ENCODE measurements at regions not wholly inside any gene's neighbourhood (a gene's known extent, or its start where the extent isn't known, plus 50 kb on each side); places are given as distances from the start of the nearest gene placed in this dataset.

- DNase-seq (ENCODE audit: low spot score) = no peak
- H3K4me3 ChIP-seq = no peak overlapping the region
- H3K27ac ChIP-seq = no peak overlapping the region
- TF ChIP-seq CTCF (IDR thresholded peaks at IDR 0.05) = no peak
Observed at GRCh38 chr11:25855916-25856315, 476.0 kb upstream of the ANO3 start.

DNA sequence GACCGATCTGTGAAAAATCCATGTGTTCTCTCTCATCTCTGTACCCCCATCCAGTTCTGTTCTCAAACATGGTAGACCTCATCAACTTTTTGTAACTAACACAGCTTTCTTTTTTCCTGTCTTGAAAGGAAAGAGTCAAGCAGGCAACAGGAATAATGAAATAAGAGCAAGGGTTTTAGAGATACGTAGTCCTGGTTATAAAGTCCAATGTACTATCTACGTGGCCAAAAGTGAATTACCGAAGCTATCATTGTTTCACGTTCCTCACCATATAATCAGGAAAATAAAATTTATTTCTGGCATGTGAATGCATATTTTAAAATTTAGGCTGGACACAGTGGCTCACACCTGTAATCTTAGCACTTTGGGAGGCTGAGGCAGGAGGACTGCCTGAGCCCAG, 472.2 kb upstream of the ANO3 start:
- TF ChIP-seq CTCF (IDR thresholded peaks at IDR 0.05) = no peak
- Histone ChIP-seq H3K27ac (no peak overlapping the region), H3K4me3 (no peak overlapping the region)
- DNase-seq (ENCODE audit: low spot score) = no peak

- no peak overlapping the region for H3K27ac ChIP-seq
- H3K4me3 ChIP-seq = no peak overlapping the region
- no peak for TF ChIP-seq CTCF (IDR thresholded peaks at IDR 0.05)
- DNase-seq (ENCODE audit: low spot score) = no peak
Observed at GRCh38 chr11:25860677-25861450, 471.1 kb upstream of the ANO3 start.

GRCh38 chr11:25862159-25862558, 469.8 kb upstream of the ANO3 start:
- no peak overlapping the region for H3K27ac ChIP-seq
- no peak for DNase-seq (ENCODE audit: low spot score)
- no peak for TF ChIP-seq CTCF (IDR thresholded peaks at IDR 0.05)
- H3K4me3 ChIP-seq = no peak overlapping the region

DNA sequence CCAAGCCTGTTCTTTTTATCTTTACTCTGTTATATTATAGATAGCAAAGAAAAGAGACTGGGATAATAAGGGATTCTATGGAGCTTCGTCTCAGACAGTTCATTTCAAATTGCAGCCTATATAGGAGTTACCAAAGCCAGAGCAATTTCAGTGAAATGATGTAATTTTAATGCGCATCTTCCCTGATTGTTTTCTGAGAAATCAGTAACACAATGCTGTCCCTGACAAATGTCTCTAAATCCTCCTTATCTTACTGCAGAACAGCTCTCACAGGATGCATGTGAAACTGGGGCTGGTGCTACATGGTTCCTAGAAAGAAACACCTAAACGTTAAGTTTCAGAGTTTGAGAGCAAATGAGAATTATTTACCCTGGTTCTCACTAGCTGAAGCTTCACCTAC, 467.9 kb upstream of the ANO3 start:
- DNase-seq (ENCODE audit: low spot score) = no peak
- Histone ChIP-seq H3K4me3 (no peak overlapping the region), H3K27ac (no peak overlapping the region)
- no peak for TF ChIP-seq CTCF (IDR thresholded peaks at IDR 0.05)

GRCh38 chr11:25876456-25876965, 455.4 kb upstream of the ANO3 start:
- no peak overlapping the region for H3K4me3 ChIP-seq
- H3K27ac ChIP-seq = no peak overlapping the region
- no peak for TF ChIP-seq CTCF (IDR thresholded peaks at IDR 0.05)

GRCh38 chr11:25886036-25886435, 445.9 kb upstream of the ANO3 start:
- TF ChIP-seq CTCF (IDR thresholded peaks at IDR 0.05) = no peak
- no peak for DNase-seq (ENCODE audit: low spot score)
- H3K27ac ChIP-seq = no peak overlapping the region
- no peak overlapping the region for H3K4me3 ChIP-seq

More at GRCh38 chr11:25876456-25876965, 455.4 kb upstream of the ANO3 start:
- DNase-seq (ENCODE audit: low spot score) = no peak
